HCEC 1CT (cell line): ENCODE measurements at regions not wholly inside any gene's neighbourhood (a gene's known extent, or its start where the extent isn't known, plus 50 kb on each side); places are given as distances from the start of the nearest gene placed in this dataset.

ENCODE experiments used
- DNase-seq: peaks from one replicate; pipeline ENCODE4 v3.0.0-alpha.2; 2017

DNA sequence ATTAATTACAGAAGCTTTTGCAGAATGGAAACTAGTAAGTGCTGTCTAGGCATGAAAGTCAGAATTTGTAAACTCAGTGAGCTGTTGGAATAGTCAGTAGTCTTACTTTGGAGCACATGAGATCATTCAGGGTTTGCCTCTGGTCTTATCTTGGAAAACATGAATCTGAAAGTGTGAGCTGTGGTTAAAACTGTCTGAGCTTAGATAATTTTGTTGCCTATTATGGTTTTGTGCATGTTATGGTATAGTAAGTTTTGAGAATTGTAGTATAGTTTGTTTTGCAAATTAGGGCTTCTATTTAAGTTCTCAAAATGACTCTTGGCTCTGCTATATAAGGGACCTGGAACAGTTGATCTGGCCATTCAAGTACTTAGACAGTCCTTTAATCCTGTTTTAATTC lies 53.7 kb upstream of the TRPC4 start:
- no peak for DNase-seq

DNA sequence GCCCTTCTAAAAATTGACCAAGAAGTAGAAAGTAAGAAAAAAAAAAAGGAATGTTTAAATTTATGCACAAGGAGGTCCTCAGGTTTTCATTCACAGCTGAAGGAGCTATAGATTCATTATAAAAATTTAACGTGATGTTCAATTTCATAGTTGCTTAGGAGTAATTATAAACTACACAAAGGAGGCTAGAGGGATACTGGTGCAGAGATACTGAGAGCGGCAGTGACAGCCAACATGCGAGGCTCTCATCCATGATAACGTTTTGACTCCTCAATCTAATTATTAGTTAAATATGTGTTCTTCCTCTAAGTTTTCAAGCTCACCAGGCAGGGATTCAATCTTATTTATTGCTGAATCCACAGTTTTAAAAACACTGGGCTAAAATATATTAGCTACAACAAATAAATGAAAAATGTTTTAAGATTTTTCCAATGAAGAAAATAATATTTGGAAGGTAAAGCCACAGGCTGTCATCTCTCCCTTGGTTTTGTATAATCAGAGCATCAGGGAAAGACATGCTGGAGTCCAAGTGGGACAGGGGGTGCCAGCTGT lies 49.8 kb upstream of the TRPC4 start:
- no peak for DNase-seq
